ENCODE measurements at regions not wholly inside any gene's neighbourhood (a gene's known extent, or its start where the extent isn't known, plus 50 kb on each side); places are given as distances from the start of the nearest gene placed in this dataset.

DNA sequence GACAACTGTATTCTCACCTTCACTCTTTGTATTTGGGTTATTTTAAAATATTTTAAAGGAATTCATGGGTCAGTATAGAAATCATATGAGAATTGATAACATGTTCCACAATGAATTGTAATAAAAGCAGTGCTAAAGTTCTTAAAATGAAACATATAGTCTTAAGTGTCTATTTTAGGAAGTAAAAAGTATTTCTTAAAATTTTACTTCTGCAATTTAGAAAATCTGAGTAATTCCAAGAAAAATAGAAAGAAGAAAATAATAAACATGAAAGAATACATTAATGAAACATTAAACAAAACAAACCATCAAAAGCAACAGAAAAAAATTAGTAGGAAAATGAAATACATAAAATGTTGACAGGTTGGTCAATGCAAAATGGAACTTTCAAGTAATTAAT is 332.4 kb downstream of the ETS1 start:
- TF ChIP-seq, protein P1, sequence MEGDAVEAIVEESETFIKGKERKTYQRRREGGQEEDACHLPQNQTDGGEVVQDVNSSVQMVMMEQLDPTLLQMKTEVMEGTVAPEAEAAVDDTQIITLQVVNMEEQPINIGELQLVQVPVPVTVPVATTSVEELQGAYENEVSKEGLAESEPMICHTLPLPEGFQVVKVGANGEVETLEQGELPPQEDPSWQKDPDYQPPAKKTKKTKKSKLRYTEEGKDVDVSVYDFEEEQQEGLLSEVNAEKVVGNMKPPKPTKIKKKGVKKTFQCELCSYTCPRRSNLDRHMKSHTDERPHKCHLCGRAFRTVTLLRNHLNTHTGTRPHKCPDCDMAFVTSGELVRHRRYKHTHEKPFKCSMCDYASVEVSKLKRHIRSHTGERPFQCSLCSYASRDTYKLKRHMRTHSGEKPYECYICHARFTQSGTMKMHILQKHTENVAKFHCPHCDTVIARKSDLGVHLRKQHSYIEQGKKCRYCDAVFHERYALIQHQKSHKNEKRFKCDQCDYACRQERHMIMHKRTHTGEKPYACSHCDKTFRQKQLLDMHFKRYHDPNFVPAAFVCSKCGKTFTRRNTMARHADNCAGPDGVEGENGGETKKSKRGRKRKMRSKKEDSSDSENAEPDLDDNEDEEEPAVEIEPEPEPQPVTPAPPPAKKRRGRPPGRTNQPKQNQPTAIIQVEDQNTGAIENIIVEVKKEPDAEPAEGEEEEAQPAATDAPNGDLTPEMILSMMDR (IDR thresholded peaks at IDR 0.05): no peak
- TF ChIP-seq ZNF423 (CRISPR knock-in tag; IDR thresholded peaks at IDR 0.05) (no peak), NR2C2 (CRISPR knock-in tag; IDR thresholded peaks at IDR 0.05) (no peak), HMGA2 (CRISPR knock-in tag; IDR thresholded peaks at IDR 0.05) (no peak), TEAD4 (CRISPR knock-in tag; IDR thresholded peaks at IDR 0.05) (no peak)
- TF ChIP-seq, protein P2, sequence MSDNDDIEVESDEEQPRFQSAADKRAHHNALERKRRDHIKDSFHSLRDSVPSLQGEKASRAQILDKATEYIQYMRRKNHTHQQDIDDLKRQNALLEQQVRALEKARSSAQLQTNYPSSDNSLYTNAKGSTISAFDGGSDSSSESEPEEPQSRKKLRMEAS (CRISPR knock-in tag; IDR thresholded peaks at IDR 0.05): no peak
- TF ChIP-seq, protein P3, sequence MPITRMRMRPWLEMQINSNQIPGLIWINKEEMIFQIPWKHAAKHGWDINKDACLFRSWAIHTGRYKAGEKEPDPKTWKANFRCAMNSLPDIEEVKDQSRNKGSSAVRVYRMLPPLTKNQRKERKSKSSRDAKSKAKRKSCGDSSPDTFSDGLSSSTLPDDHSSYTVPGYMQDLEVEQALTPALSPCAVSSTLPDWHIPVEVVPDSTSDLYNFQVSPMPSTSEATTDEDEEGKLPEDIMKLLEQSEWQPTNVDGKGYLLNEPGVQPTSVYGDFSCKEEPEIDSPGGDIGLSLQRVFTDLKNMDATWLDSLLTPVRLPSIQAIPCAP (CRISPR knock-in tag; IDR thresholded peaks at IDR 0.05): no peak
- TF ChIP-seq, protein P4, sequence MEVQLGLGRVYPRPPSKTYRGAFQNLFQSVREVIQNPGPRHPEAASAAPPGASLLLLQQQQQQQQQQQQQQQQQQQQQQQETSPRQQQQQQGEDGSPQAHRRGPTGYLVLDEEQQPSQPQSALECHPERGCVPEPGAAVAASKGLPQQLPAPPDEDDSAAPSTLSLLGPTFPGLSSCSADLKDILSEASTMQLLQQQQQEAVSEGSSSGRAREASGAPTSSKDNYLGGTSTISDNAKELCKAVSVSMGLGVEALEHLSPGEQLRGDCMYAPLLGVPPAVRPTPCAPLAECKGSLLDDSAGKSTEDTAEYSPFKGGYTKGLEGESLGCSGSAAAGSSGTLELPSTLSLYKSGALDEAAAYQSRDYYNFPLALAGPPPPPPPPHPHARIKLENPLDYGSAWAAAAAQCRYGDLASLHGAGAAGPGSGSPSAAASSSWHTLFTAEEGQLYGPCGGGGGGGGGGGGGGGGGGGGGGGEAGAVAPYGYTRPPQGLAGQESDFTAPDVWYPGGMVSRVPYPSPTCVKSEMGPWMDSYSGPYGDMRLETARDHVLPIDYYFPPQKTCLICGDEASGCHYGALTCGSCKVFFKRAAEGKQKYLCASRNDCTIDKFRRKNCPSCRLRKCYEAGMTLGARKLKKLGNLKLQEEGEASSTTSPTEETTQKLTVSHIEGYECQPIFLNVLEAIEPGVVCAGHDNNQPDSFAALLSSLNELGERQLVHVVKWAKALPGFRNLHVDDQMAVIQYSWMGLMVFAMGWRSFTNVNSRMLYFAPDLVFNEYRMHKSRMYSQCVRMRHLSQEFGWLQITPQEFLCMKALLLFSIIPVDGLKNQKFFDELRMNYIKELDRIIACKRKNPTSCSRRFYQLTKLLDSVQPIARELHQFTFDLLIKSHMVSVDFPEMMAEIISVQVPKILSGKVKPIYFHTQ (CRISPR knock-in tag; IDR thresholded peaks at IDR 0.05): no peak
- TF ChIP-seq, protein P5, sequence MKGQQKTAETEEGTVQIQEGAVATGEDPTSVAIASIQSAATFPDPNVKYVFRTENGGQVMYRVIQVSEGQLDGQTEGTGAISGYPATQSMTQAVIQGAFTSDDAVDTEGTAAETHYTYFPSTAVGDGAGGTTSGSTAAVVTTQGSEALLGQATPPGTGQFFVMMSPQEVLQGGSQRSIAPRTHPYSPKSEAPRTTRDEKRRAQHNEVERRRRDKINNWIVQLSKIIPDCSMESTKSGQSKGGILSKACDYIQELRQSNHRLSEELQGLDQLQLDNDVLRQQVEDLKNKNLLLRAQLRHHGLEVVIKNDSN (CRISPR knock-in tag; IDR thresholded peaks at IDR 0.05): no peak

Measured in WTC11 (cell line).